ENCODE measurements at regions not wholly inside any gene's neighbourhood (a gene's known extent, or its start where the extent isn't known, plus 50 kb on each side); places are given as distances from the start of the nearest gene placed in this dataset.

- TF ChIP-seq CTCF (conservative IDR thresholded peaks at IDR 0.05; ENCODE audit: low read depth, low read length) (no peak), POLR2A (IDR thresholded peaks at IDR 0.05; ENCODE audit: low read depth, low read length) (no peak), SMC3 (IDR thresholded peaks at IDR 0.05; ENCODE audit: low read depth, low read length) (no peak), NFE2L2 (IDR thresholded peaks at IDR 0.05; ENCODE audit: low read depth, low read length) (no peak), RFX5 (IDR thresholded peaks at IDR 0.05; ENCODE audit: low read depth, low read length) (no peak), RCOR1 (IDR thresholded peaks at IDR 0.05; ENCODE audit: insufficient replicate concordance, low read length) (no peak)
Observed at GRCh38 chr13:63128716-63129115, 1713.1 kb upstream of the PCDH20 start.
